Testis (tissue), 2 donors: ENCODE measurements at regions not wholly inside any gene's neighbourhood (a gene's known extent, or its start where the extent isn't known, plus 50 kb on each side); places are given as distances from the start of the nearest gene placed in this dataset.

Source experiments
- CTCF ChIP-seq, 3 experiments: fragments of 450-650 bp in 2 of 3; fragments of 200-600 bp in 1 of 3; sonication (generic) in 1 of 3; IDR thresholded peaks; one replicate each; pipeline ENCODE4 v1.5.1; 2016 to 2019; ENCODE audit warnings: antibody characterized with exemption in 3 of 3, mild to moderate bottlenecking in 2 of 3, moderate library complexity in 1 of 3
- POLR2A ChIP-seq: fragments of 450-650 bp; IDR thresholded peaks from one replicate; pipeline ENCODE4 v1.6.1; 2017; ENCODE audit warnings: antibody characterized with exemption, mild to moderate bottlenecking, moderate library complexity

DNA sequence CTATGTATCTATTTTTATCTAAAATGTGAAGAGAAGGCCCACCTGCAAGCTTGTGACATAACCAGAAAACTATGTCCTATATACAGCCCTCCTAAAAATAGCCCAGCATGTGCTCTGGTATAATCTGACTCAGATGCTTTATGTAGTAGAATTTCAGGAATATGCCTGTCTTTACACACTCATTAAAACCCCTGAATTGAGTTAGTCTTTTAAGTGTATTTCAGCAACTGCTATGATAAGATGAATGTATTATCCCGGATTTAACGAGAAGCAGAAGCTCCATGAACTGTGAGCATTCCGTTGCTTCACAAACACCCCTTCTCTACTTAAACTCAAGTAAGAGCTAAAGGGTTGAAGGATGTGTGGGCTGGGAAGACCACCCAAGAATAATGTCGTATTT lies 89.9 kb upstream of the PRICKLE1 start:
- TF ChIP-seq POLR2A (no peak), CTCF (IDR thresholded peaks at IDR 0.05) (no peak)
